T-helper 2 cell treated with Interferon-gamma antibody and Interleukin-4, amounts not matched to agents 5 μg/mL and 100 μg/mL, for 36 hours (primary cell): ENCODE measurements at regions not wholly inside any gene's neighbourhood (a gene's known extent, or its start where the extent isn't known, plus 50 kb on each side); places are given as distances from the start of the nearest gene placed in this dataset.

ENCODE experiments used
- DNase-seq: peaks from one replicate; pipeline ENCODE4 v3.0.0; 2021; ENCODE audit warnings: low spot score
- H3K27ac Mint-ChIP-seq: one replicate; pipeline ENCODE4 v1.8.0; 2021; ENCODE audit warnings: mild to moderate bottlenecking, mixed read lengths
- H3K27me3 Mint-ChIP-seq: one replicate; pipeline ENCODE4 v1.8.0; 2021; ENCODE audit warnings: low read depth, mixed read lengths
- H3K36me3 Mint-ChIP-seq: one replicate; pipeline ENCODE4 v1.8.0; 2021; ENCODE audit warnings: low read depth, mixed read lengths
- H3K4me1 Mint-ChIP-seq: one replicate; pipeline ENCODE4 v1.8.0; 2021; ENCODE audit warnings: low read depth, mixed read lengths
- H3K4me3 Mint-ChIP-seq: one replicate; pipeline ENCODE4 v1.8.0; 2022; ENCODE audit warnings: mild to moderate bottlenecking, moderate library complexity, mixed read lengths
- H3K9me3 Mint-ChIP-seq: one replicate; pipeline ENCODE4 v1.8.0; 2021; ENCODE audit warnings: mixed read lengths

DNA sequence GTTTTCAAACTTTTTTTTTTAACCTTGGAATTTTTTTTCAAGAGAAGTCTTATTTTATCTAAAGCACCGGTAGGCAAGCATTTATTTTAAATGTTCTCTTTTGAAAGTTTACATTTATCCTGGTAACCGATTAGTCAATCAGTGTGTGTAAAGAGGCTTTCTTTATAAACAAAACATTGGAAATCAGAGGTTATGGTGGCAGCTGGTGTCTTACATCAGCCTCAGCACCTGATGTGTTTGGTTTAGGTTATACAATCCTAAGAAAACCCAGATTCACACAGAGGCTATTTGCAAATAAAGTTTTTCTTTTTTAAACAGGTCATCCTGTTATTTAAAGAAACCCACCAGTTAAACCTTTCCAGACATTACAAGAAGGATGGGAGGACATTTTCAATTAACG is 173.3 kb upstream of the GDNF start:
- no peak overlapping the region for H3K4me3 Mint-ChIP-seq
- H3K36me3 Mint-ChIP-seq = no peaks in the 10 kb centered on the region
- H3K27ac Mint-ChIP-seq = no peak overlapping the region
- no peaks in the 10 kb centered on the region for H3K9me3 Mint-ChIP-seq
- no peaks in the 10 kb centered on the region for H3K27me3 Mint-ChIP-seq
- no peaks in the 10 kb centered on the region for H3K4me1 Mint-ChIP-seq
- no peak for DNase-seq

DNA sequence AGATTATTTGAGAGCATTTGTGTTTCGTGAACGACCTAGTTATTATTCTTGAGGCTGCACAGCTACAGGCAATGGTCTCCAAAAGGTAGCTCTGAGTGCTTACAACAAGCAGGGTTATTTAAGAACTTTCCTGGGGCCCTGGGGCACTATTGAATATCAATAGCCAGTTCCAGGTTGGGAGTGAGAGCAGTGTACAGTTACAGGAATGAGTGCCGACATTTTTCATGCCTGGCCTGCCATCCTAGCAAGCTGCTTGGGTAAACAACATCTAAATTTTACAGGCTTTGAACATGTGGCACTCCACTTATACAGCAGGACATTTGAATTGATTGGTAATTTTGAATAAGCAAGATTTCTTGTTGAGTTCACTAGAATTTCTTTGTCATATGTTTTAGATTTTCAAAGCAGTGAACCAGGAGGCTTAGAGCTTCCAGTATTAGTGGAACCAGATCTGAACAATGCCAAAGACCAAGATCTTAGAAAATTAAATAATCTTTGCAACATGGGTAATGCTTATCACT is 171.9 kb upstream of the GDNF start:
- no peak overlapping the region for H3K4me3 Mint-ChIP-seq
- no peak overlapping the region for H3K27ac Mint-ChIP-seq
- no peaks in the 10 kb centered on the region for H3K9me3 Mint-ChIP-seq
- no peaks in the 10 kb centered on the region for H3K27me3 Mint-ChIP-seq
- no peaks in the 10 kb centered on the region for H3K36me3 Mint-ChIP-seq
- no peak for DNase-seq
- no peaks in the 10 kb centered on the region for H3K4me1 Mint-ChIP-seq

DNA sequence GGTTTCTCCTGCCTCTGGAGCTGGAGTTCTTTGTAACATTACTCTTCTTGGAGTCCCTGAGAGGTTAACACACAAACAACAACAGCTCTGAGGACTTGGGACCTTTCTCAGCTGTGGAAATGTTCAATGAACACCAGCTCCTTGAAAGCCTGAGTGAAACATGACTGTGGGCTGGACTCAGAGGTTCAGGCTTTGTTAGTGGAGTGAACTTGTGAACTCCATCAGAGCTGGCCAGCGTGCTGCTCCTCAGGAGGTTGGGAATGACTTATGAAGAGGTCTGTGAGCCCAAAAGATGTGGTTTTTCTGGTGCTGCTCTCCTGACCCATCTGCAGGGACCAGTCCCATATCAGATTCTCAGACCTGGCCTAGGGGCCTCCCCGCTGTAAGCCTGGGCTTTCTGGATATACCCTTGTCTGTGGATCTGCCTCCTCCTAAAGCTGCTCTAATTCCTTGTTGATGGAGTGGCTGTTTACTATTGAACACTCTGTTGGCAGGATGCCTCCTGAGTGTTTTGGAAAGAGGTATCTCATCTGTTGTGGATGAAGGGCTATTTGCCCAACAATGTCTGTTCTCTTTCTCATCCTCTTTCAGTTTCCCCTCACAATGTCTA is 170.0 kb upstream of the GDNF start:
- Mint-ChIP-seq H3K4me1 (no peaks in the 10 kb centered on the region), H3K4me3 (no peak overlapping the region), H3K27me3 (no peaks in the 10 kb centered on the region), H3K36me3 (no peaks in the 10 kb centered on the region), H3K9me3 (no peaks in the 10 kb centered on the region), H3K27ac (no peak overlapping the region)
- no peak for DNase-seq

DNA sequence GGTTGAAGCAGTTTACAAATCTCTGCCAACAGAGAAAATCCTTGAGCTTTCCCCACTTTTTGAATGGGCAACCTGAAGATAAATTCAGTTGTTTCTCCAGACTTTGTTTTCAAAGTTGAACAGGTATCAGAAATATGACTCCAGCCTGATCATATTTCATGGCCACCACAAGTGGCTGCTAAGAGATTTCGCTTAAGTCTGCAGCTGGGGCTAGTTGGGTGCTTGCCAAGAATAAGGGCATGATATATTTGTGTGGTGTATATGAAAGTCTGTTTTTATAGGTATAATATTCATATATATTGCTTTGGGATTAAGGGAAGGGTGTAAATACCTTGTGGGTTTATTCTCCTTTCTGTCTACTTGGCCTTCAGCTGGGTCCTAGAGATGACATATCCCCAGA is 168.4 kb upstream of the GDNF start:
- H3K4me3 Mint-ChIP-seq = no peak overlapping the region
- H3K36me3 Mint-ChIP-seq = no peaks in the 10 kb centered on the region
- H3K9me3 Mint-ChIP-seq = no peaks in the 10 kb centered on the region
- no peaks in the 10 kb centered on the region for H3K27me3 Mint-ChIP-seq
- H3K27ac Mint-ChIP-seq = no peak overlapping the region
- H3K4me1 Mint-ChIP-seq = no peaks in the 10 kb centered on the region
- DNase-seq = no peak

DNA sequence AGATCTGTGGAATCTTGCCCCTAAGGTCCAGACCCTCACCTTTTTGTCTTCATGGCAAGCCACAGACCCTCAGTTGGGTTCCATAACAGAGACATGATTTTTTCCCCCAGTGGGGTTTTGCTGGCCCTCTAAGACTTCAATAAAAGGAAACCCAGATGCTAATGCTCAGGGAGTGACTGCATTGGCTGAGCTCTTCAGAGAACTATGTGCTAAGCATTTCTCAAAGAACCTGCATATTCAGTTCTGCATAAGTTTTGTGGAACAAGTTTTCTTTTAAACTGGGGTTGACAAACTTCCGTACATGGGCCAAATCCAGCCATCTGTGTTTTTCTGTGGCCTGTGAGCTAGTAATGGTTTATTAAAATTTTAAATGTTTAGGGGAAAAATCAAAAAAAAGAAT is 159.8 kb upstream of the GDNF start:
- H3K36me3 Mint-ChIP-seq = no peaks in the 10 kb centered on the region
- H3K4me3 Mint-ChIP-seq = no peak overlapping the region
- no peaks in the 10 kb centered on the region for H3K9me3 Mint-ChIP-seq
- no peak for DNase-seq
- no peak overlapping the region for H3K27ac Mint-ChIP-seq
- H3K4me1 Mint-ChIP-seq = no peaks in the 10 kb centered on the region
- H3K27me3 Mint-ChIP-seq = no peaks in the 10 kb centered on the region

DNA sequence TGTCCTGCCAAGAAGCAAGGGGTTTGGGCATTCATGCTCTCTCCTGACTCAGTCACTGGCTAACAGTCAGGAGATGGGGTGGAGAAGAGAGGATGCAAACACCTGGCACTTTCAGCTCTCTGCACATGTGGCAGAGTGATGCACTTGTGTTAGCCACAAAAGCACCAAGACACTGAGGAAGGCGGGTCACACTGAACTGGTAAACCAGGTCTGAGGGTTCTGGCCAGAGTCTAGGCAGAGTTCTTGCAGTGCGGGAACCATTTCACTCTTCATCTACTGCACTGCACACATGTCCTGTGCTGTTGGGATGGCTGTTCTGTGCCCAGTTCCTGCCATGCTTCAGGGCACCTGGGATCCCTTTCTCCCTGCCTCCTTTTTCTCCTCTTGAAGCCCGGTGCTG is 157.1 kb upstream of the GDNF start:
- Mint-ChIP-seq H3K4me1 (no peaks in the 10 kb centered on the region), H3K27ac (no peak overlapping the region), H3K36me3 (no peaks in the 10 kb centered on the region), H3K4me3 (no peak overlapping the region), H3K27me3 (no peaks in the 10 kb centered on the region), H3K9me3 (no peaks in the 10 kb centered on the region)
- no peak for DNase-seq

DNA sequence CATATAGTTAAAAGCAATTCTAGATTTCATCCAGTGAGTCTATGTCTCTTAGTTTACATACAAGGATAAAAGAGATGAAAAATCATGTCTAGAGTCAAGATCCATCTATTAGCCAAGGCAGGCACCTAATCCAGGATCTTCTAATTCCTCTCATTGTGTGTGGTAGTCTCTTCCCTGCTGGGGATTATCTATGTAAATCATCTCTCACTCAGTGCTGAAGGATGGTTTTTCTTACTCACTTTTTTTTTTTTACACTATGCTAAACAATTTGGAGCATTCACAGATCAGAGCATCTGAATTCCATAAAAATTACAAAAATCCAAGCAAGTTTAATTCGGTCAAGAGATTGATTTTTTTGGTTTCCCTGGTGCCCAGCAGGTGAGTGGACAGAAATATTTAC is 154.9 kb upstream of the GDNF start:
- Mint-ChIP-seq H3K4me3 (no peak overlapping the region), H3K9me3 (no peaks in the 10 kb centered on the region), H3K4me1 (no peaks in the 10 kb centered on the region), H3K36me3 (no peaks in the 10 kb centered on the region), H3K27ac (no peak overlapping the region), H3K27me3 (no peaks in the 10 kb centered on the region)
- no peak for DNase-seq

DNA sequence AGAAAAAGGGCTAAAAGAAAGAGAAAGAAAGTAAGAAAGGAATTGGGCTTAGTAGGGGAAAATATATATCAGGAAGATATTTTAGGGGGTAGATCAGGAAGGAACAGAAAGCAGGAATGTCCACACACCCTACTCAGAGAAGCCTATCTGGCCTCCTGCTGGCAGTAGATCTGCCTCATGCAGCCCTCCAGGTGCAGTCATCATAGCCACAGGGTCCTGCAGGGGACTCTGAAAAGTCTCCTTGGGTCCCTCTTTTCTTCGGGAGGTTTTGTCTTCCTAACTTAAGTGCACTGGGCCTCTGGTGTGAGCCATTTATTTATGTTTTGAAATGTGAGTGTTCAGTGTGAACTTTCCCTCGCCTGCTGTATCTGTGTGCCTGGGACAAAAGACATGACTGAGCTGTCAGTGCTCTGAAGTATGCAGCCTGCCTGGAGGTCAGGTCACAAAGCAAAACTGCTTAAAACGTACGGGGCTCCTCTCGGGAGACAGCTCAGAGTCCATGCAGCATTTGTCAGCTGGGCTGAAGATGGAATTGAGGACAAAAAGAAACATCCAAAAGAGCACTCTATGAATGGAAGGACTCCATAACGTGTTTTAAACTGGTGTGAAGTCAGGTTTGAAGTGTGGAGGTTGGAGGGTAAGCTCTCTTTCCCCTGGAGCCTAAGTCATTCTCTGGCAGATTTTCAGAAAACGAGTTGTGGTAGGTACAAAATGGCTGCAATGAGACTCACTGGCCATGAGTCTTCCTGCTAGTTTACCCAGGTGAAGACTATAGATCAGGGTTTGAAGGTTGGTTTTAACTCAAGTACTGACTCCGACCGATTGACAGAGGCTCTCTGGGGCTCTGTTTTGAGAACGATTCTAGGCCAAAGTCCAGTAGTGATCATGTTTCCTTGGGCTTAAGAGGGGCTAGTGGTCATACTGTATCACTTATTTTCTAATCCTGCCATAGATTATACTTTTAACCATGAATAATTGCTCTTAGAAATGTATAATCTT is 151.8 kb upstream of the GDNF start:
- H3K36me3 Mint-ChIP-seq = no peaks in the 10 kb centered on the region
- H3K4me1 Mint-ChIP-seq = no peaks in the 10 kb centered on the region
- DNase-seq = no peak
- H3K27ac Mint-ChIP-seq = no peak overlapping the region
- no peak overlapping the region for H3K4me3 Mint-ChIP-seq
- no peaks in the 10 kb centered on the region for H3K27me3 Mint-ChIP-seq
- H3K9me3 Mint-ChIP-seq = no peaks in the 10 kb centered on the region

DNA sequence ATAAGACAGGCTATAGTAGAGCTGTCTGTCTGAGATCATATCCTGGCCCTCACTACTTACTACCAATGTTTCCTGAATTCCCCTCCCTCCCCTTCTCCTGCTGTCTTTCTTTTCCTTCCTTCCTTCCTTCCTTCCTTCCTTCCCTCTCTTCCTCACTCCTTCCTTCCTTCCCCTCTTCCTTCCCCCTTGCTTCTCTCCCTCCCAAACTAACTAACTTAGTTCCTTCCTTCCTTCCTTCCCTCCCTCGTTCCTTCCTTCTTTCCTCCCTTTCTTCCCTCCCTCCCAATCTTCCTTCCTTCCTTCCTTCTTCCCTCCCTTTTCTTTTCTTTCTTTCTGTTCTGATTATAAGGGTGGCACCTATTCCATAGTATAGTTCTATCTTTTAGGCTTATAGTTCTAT is 150.0 kb upstream of the GDNF start:
- Mint-ChIP-seq H3K36me3 (no peaks in the 10 kb centered on the region), H3K9me3 (no peaks in the 10 kb centered on the region)

DNA sequence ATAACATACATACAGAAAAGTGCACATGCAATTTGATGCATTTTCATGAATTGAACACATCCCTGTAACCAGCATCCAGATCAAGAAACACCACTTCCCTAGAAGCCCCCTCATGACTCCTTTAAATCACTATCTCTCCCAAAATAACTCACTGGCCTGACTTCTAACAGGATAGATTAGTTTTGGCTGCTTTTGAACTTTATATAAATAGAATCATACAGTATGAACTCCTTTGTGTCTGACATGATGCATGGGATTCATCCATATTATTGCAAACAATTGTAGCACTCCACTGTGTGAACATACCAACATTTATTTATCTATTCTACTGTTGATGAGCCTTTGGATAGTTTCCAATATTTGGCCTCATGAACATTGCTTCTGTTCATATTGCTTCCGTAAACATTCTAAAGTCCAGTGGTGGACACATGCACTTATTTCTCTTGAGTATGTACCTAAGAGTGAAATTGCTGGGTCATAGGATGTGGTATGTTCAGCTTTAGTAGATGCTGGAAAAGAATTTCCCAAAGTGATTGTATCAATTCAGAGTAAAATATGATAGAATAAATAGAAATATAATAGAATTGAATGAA is 148.7 kb upstream of the GDNF start:
- Mint-ChIP-seq H3K27ac (no peak overlapping the region), H3K36me3 (no peaks in the 10 kb centered on the region), H3K9me3 (no peaks in the 10 kb centered on the region), H3K4me3 (no peak overlapping the region), H3K4me1 (no peaks in the 10 kb centered on the region), H3K27me3 (peaks cover 3% of the 10 kb centered on the region)
- no peak for DNase-seq

More for the DNA sequence above, 150.0 kb upstream of the GDNF start:
- DNase-seq = no peak
- peaks cover 3% of the 10 kb centered on the region for H3K27me3 Mint-ChIP-seq
- no peak overlapping the region for H3K27ac Mint-ChIP-seq
- no peaks in the 10 kb centered on the region for H3K4me1 Mint-ChIP-seq
- no peak overlapping the region for H3K4me3 Mint-ChIP-seq

DNA sequence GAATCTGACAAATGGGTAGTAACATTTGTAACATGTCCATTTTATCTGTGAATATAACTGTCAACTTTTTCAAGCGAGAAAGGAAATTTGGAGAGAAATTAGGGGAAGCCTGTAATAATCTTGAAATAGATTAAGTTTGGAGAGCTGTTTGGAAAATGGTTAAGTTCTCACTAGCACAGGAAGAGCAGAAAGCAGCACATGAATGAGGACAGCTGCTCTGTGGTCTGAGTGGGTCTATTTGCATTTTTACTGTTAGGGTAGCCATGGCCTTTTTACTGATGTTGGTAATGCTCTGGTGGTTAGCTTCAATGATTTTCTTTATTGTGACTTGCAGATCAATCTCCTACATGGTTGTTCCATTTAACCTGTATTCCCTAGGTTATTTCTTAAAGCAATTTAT is 144.5 kb upstream of the GDNF start:
- H3K36me3 Mint-ChIP-seq = no peaks in the 10 kb centered on the region
- H3K27ac Mint-ChIP-seq = no peak overlapping the region
- H3K27me3 Mint-ChIP-seq = peaks cover 3% of the 10 kb centered on the region
- H3K4me3 Mint-ChIP-seq = no peak overlapping the region
- H3K9me3 Mint-ChIP-seq = no peaks in the 10 kb centered on the region
- no peak for DNase-seq
- no peaks in the 10 kb centered on the region for H3K4me1 Mint-ChIP-seq

DNA sequence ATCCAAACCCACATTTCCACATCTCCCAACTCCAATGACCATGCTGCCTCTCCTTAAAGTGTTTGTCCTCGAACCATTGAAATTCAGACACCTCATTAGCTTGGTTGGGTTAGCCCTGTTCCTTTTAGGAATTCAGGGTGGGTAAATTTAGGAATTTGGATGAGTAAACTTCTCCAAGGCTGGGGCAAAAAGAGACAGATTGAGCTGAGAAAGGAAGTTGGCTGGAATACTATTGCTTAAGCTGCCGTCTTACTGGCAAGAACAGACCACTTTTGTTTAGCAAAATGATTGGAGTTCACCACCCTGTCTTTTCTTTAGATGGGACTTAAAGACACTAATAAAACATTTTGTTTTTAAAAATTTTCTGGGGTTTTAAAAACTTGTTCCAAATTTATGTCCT is 143.6 kb upstream of the GDNF start:
- Mint-ChIP-seq H3K36me3 (no peaks in the 10 kb centered on the region), H3K4me3 (no peak overlapping the region), H3K27me3 (peaks cover 3% of the 10 kb centered on the region), H3K27ac (no peak overlapping the region), H3K9me3 (no peaks in the 10 kb centered on the region), H3K4me1 (no peaks in the 10 kb centered on the region)
- DNase-seq = no peak

DNA sequence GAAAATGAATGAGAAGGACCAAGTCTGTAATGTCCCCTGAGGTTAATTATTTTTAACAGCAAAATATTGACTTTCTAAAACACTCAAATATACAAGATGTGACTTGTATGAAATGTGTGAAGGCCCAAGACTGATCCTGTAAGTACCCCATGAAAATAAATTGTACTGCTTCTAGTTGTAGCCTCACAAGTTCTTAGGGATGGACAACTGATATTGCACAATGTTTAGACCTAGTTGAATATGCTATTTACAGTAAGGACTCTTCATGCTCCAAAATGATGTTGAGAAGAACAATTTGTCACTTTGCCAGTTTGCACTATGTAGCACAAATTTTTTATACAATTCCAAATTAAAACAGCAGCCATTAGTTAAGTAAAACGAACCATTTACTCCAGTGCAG is 139.7 kb upstream of the GDNF start:
- H3K4me1 Mint-ChIP-seq = no peaks in the 10 kb centered on the region
- no peak overlapping the region for H3K27ac Mint-ChIP-seq
- no peaks in the 10 kb centered on the region for H3K27me3 Mint-ChIP-seq
- no peaks in the 10 kb centered on the region for H3K36me3 Mint-ChIP-seq
- H3K9me3 Mint-ChIP-seq = no peaks in the 10 kb centered on the region
- no peak for DNase-seq
- no peak overlapping the region for H3K4me3 Mint-ChIP-seq

DNA sequence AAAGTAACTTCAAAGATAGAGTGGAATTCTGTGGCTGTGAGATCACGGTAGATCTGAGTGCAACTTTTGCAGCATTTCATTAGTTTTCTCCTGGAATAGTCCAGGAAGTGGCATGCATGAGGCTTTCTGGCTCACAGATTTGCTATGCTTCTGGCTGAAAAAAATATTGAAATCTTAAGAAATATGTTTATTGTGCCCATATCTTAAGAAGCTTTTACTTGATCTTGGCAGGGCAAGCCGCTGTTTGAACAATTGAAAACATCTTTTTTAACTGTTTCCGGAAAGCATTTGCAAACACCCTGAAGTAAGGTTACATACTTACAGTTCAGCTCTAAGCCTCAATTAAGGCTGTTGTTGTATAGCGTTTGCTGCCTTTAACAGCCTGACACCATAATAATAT is 135.7 kb upstream of the GDNF start:
- no peak overlapping the region for H3K4me3 Mint-ChIP-seq
- no peak for DNase-seq
- H3K27me3 Mint-ChIP-seq = no peaks in the 10 kb centered on the region
- no peaks in the 10 kb centered on the region for H3K4me1 Mint-ChIP-seq
- H3K9me3 Mint-ChIP-seq = no peaks in the 10 kb centered on the region
- H3K36me3 Mint-ChIP-seq = no peaks in the 10 kb centered on the region
- H3K27ac Mint-ChIP-seq = no peak overlapping the region
